Mesothelial cell of epicardium (in vitro differentiated cells): ENCODE measurements at regions not wholly inside any gene's neighbourhood (a gene's known extent, or its start where the extent isn't known, plus 50 kb on each side); places are given as distances from the start of the nearest gene placed in this dataset.

Experiments
- DNase-seq, 2 experiments: peaks; one replicate each; pipeline ENCODE4 v3.0.0; 2021; ENCODE audit warnings: low spot score in 2 of 2; ENCODE audit not compliant: unreplicated experiment in 2 of 2
- H3K27ac Mint-ChIP-seq: 2 replicates; pipeline ENCODE4 v1.8.0; 2021; ENCODE audit warnings: mixed read lengths
- H3K27me3 Mint-ChIP-seq: 2 replicates; pipeline ENCODE4 v1.8.0; 2021; ENCODE audit warnings: low read depth, mixed read lengths
- H3K36me3 Mint-ChIP-seq: 2 replicates; pipeline ENCODE4 v1.8.0; 2021; ENCODE audit warnings: mixed read lengths
- H3K4me1 Mint-ChIP-seq: 2 replicates; pipeline ENCODE4 v1.8.0; 2021; ENCODE audit warnings: mixed read lengths
- H3K4me3 Mint-ChIP-seq: 2 replicates; pipeline ENCODE4 v1.8.0; 2021; ENCODE audit warnings: mild to moderate bottlenecking, moderate library complexity, mixed read lengths
- H3K9me3 Mint-ChIP-seq: 2 replicates; pipeline ENCODE4 v1.8.0; 2021; ENCODE audit warnings: mixed read lengths
- CTCF ChIP-seq: fragments of 200-600 bp; sonication (generic); IDR thresholded peaks from one replicate; pipeline ENCODE4 v1.5.0; 2021; ENCODE audit warnings: antibody characterized with exemption; ENCODE audit not compliant: unreplicated experiment

DNA sequence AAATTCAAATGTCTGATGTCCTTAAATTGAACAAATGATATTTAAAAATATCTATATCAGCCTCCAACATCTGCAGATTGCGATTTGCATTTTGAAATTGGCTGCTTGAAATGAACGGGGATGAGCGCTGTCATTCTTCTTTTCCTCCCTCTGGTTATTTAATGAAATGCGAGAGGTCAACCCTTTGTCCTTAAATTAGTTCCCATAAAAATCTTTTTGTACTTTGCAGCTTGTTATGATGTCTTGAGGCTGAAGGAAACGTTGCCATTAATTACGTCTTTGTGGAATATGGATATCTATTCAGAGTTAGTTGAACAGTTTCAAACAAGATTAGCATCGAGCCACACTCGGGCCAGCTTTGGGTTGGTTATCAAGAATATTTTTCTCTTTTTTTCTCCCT is 140.0 kb downstream of the LINC00237 start:
- no peak for TF ChIP-seq CTCF
- Mint-ChIP-seq H3K27me3 (peaks cover 30% of the 10 kb centered on the region), H3K4me1 (no peaks in the 10 kb centered on the region), H3K9me3 (no peaks in the 10 kb centered on the region), H3K4me3 (no peak overlapping the region), H3K36me3 (no peaks in the 10 kb centered on the region), H3K27ac (no peak overlapping the region)
- no peak for DNase-seq

DNA sequence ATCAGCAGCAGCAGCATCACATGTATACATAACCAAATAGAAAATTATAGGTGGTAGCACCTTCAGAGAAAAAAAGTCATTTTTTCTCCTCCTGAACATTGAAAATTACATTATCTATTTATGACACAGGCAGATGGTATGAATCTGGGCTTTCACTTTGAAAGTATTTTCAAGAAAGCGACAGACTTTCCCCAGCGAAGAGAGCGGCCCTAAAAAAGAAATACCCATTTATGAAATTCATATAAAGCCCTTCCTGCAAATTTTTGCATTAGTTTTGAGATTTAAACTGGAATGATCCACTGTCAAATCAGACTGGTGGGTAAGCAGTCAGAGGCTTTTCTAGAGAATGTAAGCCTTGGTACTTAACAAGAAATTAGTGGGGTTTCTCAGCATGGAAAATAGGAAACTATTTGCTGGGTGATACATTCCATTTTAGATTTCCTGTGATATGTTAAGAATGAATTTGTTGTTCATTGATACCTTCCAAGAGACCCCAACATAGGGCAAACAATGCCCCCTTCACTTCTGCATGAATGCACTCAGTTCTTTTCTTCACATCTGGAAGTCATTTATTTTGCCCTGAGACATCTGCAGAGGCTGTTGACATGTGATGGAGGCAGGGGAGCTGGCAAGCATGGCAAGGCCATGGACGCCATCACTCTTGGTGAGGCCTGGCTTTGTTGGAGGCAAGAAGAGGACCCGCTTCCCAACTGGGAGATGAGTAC is 147.0 kb downstream of the LINC00237 start:
- no peak for TF ChIP-seq CTCF
- H3K36me3 Mint-ChIP-seq, result no peaks in the 10 kb centered on the region
- no peak for DNase-seq
- peaks cover 29% of the 10 kb centered on the region for H3K27me3 Mint-ChIP-seq
- H3K4me3 Mint-ChIP-seq, result no peak overlapping the region
- H3K4me1 Mint-ChIP-seq, result no peaks in the 10 kb centered on the region
- no peaks in the 10 kb centered on the region for H3K9me3 Mint-ChIP-seq
- H3K27ac Mint-ChIP-seq, result no peak overlapping the region

DNA sequence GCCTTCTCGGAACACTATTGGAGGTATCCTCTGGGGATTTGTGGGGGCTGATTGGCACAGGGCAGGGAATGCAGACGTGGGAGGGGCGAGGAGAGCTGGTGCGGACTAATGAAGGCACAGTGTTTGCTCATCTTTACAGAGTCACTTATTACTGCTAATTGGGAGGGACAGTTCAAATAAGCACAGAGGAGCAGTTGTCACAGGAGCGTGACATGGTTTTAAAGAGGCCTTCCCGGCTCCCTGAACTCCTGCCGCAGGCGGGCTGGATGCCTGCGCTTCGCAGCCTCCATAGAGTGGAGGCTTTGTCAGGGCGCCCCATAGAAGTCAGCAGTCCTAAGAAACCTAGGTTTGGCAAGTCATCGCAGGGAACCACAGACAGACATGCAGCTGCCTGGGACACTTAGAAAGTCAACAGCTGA is 149.6 kb downstream of the LINC00237 start:
- Mint-ChIP-seq H3K4me1 (no peaks in the 10 kb centered on the region), H3K36me3 (no peaks in the 10 kb centered on the region), H3K27ac (no peak overlapping the region), H3K9me3 (no peaks in the 10 kb centered on the region), H3K27me3 (peaks cover 42% of the 10 kb centered on the region), H3K4me3 (no peak overlapping the region)
- no peak for DNase-seq
- no peak for TF ChIP-seq CTCF

DNA sequence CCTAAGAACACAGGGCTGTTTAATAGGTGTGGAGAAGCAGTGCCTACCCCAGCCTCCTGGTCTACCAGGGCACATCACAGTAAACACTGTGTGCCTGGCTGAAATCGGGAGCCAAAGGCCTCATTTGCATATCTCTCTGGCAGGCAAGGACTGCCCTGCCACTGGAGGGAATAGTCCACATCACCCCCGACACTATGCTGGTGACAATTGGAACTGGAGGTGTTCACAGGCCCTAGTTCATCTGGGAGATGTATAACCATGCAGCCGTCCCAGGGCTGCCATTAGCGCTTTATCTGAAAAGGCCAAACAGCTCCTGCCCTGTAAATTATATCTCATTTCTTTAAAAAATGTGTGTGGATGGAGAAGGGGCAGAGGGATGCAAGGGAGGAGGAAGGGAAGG is 150.3 kb downstream of the LINC00237 start:
- Mint-ChIP-seq H3K9me3 (no peaks in the 10 kb centered on the region), H3K27ac (no peak overlapping the region), H3K4me3 (no peak overlapping the region), H3K4me1 (no peaks in the 10 kb centered on the region), H3K27me3 (peaks cover 39% of the 10 kb centered on the region), H3K36me3 (no peaks in the 10 kb centered on the region)
- DNase-seq, result no peak
- no peak for TF ChIP-seq CTCF

- Mint-ChIP-seq H3K27me3 (peaks cover 30% of the 10 kb centered on the region), H3K4me1 (no peaks in the 10 kb centered on the region), H3K27ac (no peak overlapping the region), H3K4me3 (no peak overlapping the region), H3K36me3 (no peaks in the 10 kb centered on the region), H3K9me3 (no peaks in the 10 kb centered on the region)
- no peak for DNase-seq
- TF ChIP-seq CTCF, result no peak
Measured at GRCh38 chr20:20953738-20954618, 152.2 kb downstream of the LINC00237 start.
